Dermis blood vessel endothelial cell (primary cell): ENCODE measurements at regions not wholly inside any gene's neighbourhood (a gene's known extent, or its start where the extent isn't known, plus 50 kb on each side); places are given as distances from the start of the nearest gene placed in this dataset.
"Not testable (repeated sequence)": the region's sequence is repeated elsewhere in the genome, so short reads cannot be mapped to it uniquely, and the experiment has no call there.

Experiments used
- DNase-seq: peaks from one replicate; pipeline ENCODE4 v3.0.0; 2010

- no peak for DNase-seq
Observed at GRCh38 chr13:34176633-34177032, 358.7 kb downstream of the RFC3 start.

- DNase-seq, result no peak
Observed at GRCh38 chr13:34179481-34179880, 361.5 kb downstream of the RFC3 start.

- DNase-seq, result no peak
Observed at GRCh38 chr13:34179927-34180326, 362.0 kb downstream of the RFC3 start.

- DNase-seq, result not testable (repeated sequence)
Observed at GRCh38 chr13:34181256-34181655, 363.3 kb downstream of the RFC3 start.

GRCh38 chr13:34189946-34190345, 372.0 kb downstream of the RFC3 start:
- DNase-seq, result no peak

- DNase-seq, result no peak
Observed at GRCh38 chr13:34201050-34201913, 383.3 kb downstream of the RFC3 start.

GRCh38 chr13:34207334-34207733, 389.4 kb downstream of the RFC3 start:
- DNase-seq, result peak; percentile 22

GRCh38 chr13:34207872-34208271, 389.9 kb downstream of the RFC3 start:
- DNase-seq, result no peak

GRCh38 chr13:34208336-34208735, 390.4 kb downstream of the RFC3 start:
- DNase-seq, result no peak

- no peak for DNase-seq
Observed at GRCh38 chr13:34210341-34210740, 392.4 kb downstream of the RFC3 start.

GRCh38 chr13:34214686-34215085, 396.7 kb downstream of the RFC3 start:
- DNase-seq, result no peak

GRCh38 chr13:34216256-34216655, 398.3 kb downstream of the RFC3 start:
- no peak for DNase-seq

- DNase-seq, result no peak
Observed at GRCh38 chr13:34217343-34218025, 399.5 kb downstream of the RFC3 start.

GRCh38 chr13:34223984-34224383, 406.0 kb downstream of the RFC3 start:
- no peak for DNase-seq

GRCh38 chr13:34224877-34225276, 406.9 kb downstream of the RFC3 start:
- no peak for DNase-seq

GRCh38 chr13:34230271-34230670, 412.3 kb downstream of the RFC3 start:
- no peak for DNase-seq

GRCh38 chr13:34241332-34241731, 423.4 kb downstream of the RFC3 start:
- DNase-seq, result no peak

GRCh38 chr13:34243403-34243802, 425.5 kb downstream of the RFC3 start:
- DNase-seq, result no peak

- DNase-seq, result no peak
Observed at GRCh38 chr13:34246511-34246910, 428.6 kb downstream of the RFC3 start.

GRCh38 chr13:34247596-34247995, 429.6 kb downstream of the RFC3 start:
- no peak for DNase-seq

- DNase-seq, result no peak
Observed at GRCh38 chr13:34249546-34250039, 431.6 kb downstream of the RFC3 start.

GRCh38 chr13:34250151-34250670, 432.3 kb downstream of the RFC3 start:
- no peak for DNase-seq

- DNase-seq, result no peak
Observed at GRCh38 chr13:34254366-34254765, 436.4 kb downstream of the RFC3 start.

- no peak for DNase-seq
Observed at GRCh38 chr13:34255711-34256110, 437.8 kb downstream of the RFC3 start.
